Activated CD4-positive, alpha-beta T cell treated with anti-CD3 and anti-CD28 coated beads for 24 hours (primary cell): ENCODE measurements at regions not wholly inside any gene's neighbourhood (a gene's known extent, or its start where the extent isn't known, plus 50 kb on each side); places are given as distances from the start of the nearest gene placed in this dataset.

ENCODE experiments used
- DNase-seq, 2 donors: peaks; one replicate each; pipeline ENCODE4 v3.0.0-alpha.2; 2020; ENCODE audit warnings: low read depth in 2 of 2

DNA sequence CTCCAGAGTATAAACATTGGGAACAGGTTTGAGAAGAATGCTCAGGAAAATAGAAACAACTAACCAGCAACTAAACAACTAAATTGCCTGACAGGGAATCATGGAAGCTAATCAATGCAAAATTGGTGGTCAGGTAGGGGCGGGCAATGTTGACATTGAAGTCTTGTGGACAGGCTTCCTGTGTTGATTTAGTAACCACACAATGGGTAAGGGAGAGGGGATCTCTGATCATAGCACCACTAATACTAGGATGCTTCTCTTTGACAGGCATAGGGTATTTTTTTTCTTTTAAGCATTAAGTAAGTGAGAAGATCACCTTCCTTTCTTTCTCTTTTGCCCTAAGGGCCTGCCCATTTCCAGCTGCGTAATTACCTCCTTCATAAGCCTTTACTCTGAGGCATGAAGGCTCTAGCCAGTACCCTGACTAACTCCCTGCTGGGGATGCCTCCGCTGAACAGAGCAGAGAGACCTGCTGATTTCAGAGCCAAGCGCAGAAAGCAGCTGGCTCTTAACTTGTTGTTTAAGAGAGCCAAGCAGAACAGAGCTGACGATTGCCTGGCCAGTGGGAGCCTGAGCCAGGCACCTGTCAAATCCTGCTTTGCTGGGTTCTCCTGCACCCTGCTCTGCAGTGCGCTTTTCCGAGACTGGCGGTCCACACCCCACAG lies 118.7 kb downstream of the BMP2 start:
- DNase-seq: no peak

- no peak for DNase-seq
These were observed 120.5 kb downstream of the BMP2 start for GRCh38 chr20:6887966-6888365.

DNA sequence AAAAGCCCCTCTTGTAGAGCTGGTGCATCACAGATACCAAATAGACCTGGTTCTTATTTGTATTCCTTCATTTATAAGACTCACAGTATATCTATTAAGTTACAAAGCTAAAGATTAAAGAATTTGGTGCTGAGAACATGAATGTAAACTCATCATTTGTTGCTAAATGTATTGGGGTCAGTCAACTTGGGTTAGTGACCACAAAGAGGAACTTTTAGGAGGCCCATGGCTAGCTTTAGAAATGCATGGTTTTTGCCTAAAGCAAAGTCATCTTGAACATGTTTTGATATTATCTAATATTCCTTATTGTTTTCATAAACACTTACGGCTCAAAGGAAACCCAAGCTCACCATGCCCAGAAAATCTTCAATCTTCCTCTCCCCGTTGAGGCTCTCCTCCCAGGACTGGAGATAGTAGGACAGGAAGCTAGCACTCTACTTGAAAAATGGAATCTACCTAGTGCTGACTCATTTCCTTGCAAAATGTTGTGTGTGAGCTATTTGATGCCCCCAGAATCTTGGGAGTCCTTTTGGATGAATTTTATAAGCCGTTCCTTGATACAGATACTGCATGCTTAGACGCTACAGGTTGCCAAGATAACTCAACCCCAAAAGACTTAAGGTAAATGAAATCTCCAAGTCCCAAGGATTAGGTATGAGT lies 121.4 kb downstream of the BMP2 start:
- DNase-seq: no peak

DNA sequence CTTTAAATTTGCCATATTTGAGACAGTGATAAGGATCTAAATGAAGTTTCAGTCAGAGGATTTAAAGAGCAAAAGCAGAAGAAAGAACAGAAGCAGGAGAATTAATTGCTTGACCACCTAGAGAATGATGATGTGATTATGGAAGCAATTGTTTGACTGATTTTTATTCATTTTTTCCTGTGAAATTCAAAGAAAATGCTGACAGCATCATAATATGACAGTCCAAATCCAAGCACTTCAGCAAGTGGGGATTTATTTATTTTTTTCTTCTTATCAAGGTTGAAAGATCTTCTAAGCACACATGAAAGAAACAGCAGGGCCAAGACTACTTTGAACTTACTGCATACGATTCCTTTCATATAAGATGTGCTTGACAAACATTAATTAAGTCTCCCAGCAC lies 125.2 kb downstream of the BMP2 start:
- no peak for DNase-seq

- no peak for DNase-seq
These were observed 131.4 kb downstream of the BMP2 start for GRCh38 chr20:6898928-6899327.

- DNase-seq: no peak
These were observed 139.4 kb downstream of the BMP2 start for GRCh38 chr20:6906871-6907270.

GRCh38 chr20:6908673-6909072 lies 141.2 kb downstream of the BMP2 start:
- no peak for DNase-seq

DNA sequence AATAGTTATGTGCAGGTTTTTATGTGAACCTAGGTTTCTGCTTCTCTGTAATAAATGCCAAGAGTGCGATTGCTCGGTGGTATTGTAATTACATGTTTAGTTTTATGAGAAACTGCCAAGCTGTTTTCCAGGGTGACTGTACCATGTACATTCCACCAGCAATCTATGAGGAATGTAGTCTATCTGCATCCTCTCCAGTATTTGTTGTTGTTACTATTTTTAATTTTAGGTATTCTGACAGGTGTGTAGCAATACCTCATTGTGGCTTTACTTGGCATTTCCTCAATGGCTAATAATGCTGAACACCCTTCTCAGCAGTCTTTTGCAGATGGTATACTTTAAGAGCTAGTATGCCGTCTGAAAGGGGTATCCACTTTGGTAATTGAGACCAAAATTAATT lies 142.1 kb downstream of the BMP2 start:
- DNase-seq: no peak

GRCh38 chr20:6914986-6915385 lies 147.5 kb downstream of the BMP2 start:
- DNase-seq: no peak

- DNase-seq: no peak
These were observed 149.5 kb downstream of the BMP2 start for GRCh38 chr20:6916938-6917337.

GRCh38 chr20:6919792-6920468 lies 152.4 kb downstream of the BMP2 start:
- DNase-seq: no peak

- DNase-seq: no peak
These were observed 153.6 kb downstream of the BMP2 start for GRCh38 chr20:6920991-6921613.

GRCh38 chr20:6921717-6922386 lies 154.4 kb downstream of the BMP2 start:
- no peak for DNase-seq

GRCh38 chr20:6924681-6925080 lies 157.2 kb downstream of the BMP2 start:
- DNase-seq: no peak

- no peak for DNase-seq
These were observed 158.3 kb downstream of the BMP2 start for GRCh38 chr20:6925744-6926278.

DNA sequence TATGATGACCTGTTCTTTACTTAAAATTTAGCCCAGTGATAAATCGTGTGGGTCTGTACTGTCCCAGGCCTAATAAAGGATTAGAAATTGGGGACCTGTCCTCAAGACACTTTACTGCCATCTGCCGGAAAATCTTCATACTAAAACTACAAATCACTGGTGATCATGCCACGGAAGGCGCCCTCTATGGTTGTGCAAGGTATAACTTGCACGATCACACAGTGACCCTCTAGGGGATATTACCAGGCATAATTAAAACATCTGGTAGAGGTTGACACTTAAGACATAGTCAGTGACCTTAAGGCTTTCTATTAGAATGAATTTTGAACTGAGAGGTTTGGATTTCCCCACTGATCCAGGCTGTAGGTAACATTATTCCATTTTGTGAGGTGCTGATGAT lies 172.6 kb downstream of the BMP2 start:
- DNase-seq: no peak

- no peak for DNase-seq
These were observed 173.4 kb downstream of the BMP2 start for GRCh38 chr20:6940876-6941275.

DNA sequence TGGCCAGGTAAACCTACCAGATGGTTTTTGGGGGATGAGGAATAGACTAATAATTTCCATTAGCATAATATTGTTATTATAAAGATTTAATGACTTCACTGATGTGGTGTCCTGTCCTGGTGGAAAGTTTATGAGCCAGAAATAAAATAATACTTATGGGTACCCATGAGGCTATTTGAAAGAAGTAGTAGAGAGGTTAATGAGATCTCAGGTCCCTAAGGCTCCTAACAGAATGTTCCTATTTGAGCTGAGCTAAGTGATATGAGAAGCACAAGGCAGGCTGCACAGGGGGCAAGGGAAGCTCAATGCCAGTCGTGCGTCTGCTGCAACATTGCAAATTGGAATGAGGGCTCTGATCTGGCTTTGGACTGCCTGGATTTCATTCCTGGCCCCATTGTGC lies 174.1 kb downstream of the BMP2 start:
- no peak for DNase-seq

DNA sequence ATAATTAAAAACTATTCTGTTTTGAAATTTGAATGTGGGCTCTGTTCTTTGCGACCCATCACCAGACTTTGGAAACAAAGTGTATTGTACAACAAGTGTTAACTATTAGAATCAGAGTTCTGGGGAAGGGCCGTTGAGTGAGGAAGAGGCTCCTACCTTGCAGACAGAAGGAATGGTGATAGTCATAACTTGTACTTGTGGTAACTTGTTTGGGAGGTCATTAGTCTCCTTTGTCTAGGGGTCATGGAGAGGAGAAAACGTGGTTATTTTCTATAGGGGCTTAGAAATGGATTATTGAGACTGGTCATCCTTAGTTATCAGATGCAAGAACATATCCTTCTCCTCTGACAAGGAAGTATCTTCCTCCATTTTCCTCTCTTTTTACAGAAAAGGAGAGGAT lies 174.8 kb downstream of the BMP2 start:
- DNase-seq: no peak

GRCh38 chr20:6944292-6944691 lies 176.8 kb downstream of the BMP2 start:
- no peak for DNase-seq

- no peak for DNase-seq
These were observed 186.1 kb downstream of the BMP2 start for GRCh38 chr20:6953611-6954010.

GRCh38 chr20:6954219-6954618 lies 186.7 kb downstream of the BMP2 start:
- DNase-seq: no peak
